ENCODE measurements at regions not wholly inside any gene's neighbourhood (a gene's known extent, or its start where the extent isn't known, plus 50 kb on each side); places are given as distances from the start of the nearest gene placed in this dataset.

- POLR2A ChIA-PET: no interaction called here
- in situ Hi-C loops (cut with MboI): no loop called here
Measured at GRCh38 chr3:21979706-21980105, 228.7 kb upstream of the ZNF385D start.

DNA sequence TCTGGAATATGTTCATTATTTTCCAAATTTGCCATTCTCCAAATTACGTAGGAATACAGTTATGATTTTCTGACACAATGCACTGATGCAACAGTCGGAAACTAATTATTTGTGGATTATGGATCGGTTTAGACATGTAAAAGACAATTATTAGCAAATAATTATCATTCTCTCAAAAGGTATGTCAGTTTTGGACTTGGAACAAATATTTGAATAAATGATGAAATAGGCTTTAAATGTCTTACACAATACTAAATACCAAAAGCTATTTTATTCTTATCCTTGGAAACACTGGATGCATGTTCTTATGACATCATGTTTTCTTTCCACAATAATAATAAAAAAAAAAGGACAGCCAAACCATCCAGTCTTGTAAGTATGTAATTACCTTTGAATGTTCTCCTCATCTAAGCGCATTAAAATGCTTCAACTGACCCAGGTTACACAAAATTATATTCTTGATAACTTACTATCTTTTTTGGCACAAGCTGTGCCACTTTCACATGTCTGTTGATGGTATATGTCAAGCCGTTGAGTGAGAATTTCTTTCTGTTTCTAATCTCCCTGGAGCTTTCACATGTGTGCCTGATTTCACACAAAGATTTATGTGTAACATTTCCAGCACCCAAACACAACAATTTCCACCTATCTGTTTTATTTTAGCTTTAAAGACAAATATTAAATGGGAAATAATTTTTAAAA lies 238.5 kb upstream of the ZNF385D start:
- CTCF ChIA-PET (ENCODE audit: low intra/inter-chr PET ratio): no interaction called here
- TF ChIP-seq LEF1 (IDR thresholded peaks at IDR 0.05): no peak
- TF ChIP-seq ZKSCAN3 (CRISPR knock-in tag; IDR thresholded peaks at IDR 0.05): no peak
- no peak for TF ChIP-seq ZSCAN32 (CRISPR knock-in tag; IDR thresholded peaks at IDR 0.05)
- no peak for TF ChIP-seq TAF9B (IDR thresholded peaks at IDR 0.05; ENCODE audit: partially characterized antibody)
- TF ChIP-seq SAFB (IDR thresholded peaks at IDR 0.05; ENCODE audit: borderline replicate concordance, low read depth, low read length): no peak
- no peak for TF ChIP-seq NELFE (IDR thresholded peaks at IDR 0.05; ENCODE audit: insufficient read depth, insufficient read length)
- TF ChIP-seq SAP30 (IDR thresholded peaks at IDR 0.05; ENCODE audit: borderline replicate concordance, insufficient read depth, low read depth, low read length, poor library complexity, severe bottlenecking): no peak
- no peak for TF ChIP-seq RBM22 (IDR thresholded peaks at IDR 0.05; ENCODE audit: low read depth, low read length, poor library complexity, severe bottlenecking)
- TF ChIP-seq CHD1 (IDR thresholded peaks at IDR 0.05; ENCODE audit: low read length): no peak
- no peak for TF ChIP-seq FUS (optimal IDR thresholded peaks at IDR 0.05; ENCODE audit: low read depth, low read length)
- TF ChIP-seq ZNF274 (IDR thresholded peaks at IDR 0.05; ENCODE audit: borderline replicate concordance, low read depth, low read length): no peak
- no peak for TF ChIP-seq CBX2 (IDR thresholded peaks at IDR 0.05; ENCODE audit: insufficient read depth, low read length, poor library complexity, severe bottlenecking)
- TF ChIP-seq HDAC2 (IDR thresholded peaks at IDR 0.05): no peak

More at GRCh38 chr3:21979706-21980105, 228.7 kb upstream of the ZNF385D start:
- ATAC-seq (no peak), DNase-seq (ENCODE audit: extremely low read depth in 1 of 4, low spot score in 3 of 4) (no peak), FAIRE-seq (no peak)
- no peak for TF ChIP-seq NFRKB (IDR thresholded peaks at IDR 0.05; ENCODE audit: low read depth)
- no peak for TF ChIP-seq SRSF1 (IDR thresholded peaks at IDR 0.05; ENCODE audit: low read depth, low read length)
- no peak for TF ChIP-seq ZNF583 (CRISPR knock-in tag; IDR thresholded peaks at IDR 0.05)
- no peak for TF ChIP-seq WHSC1 (IDR thresholded peaks at IDR 0.05; ENCODE audit: low read length)
- no peak for TF ChIP-seq CHD1 (IDR thresholded peaks at IDR 0.05; ENCODE audit: low read length)
- no peak for TF ChIP-seq TAF15 (IDR thresholded peaks at IDR 0.05; ENCODE audit: low read depth, low read length)
- TF ChIP-seq DPF2 (IDR thresholded peaks at IDR 0.05): no peak
- TF ChIP-seq SIN3A (IDR thresholded peaks at IDR 0.05; ENCODE audit: borderline replicate concordance in 2 of 2, control insufficient read depth in 1 of 2, low read depth in 2 of 2, low read length in 2 of 2): no peak
- Histone ChIP-seq H3K4me3 (no peak overlapping the region), H3K9me3 (replicated peaks; ENCODE audit: control insufficient read depth, insufficient read depth, low read depth, low read length) (no peaks in the 10 kb centered on the region), H3K9me1 (ENCODE audit: control insufficient read depth, insufficient read depth, low read length) (no peaks in the 10 kb centered on the region), H3K27ac (ENCODE audit: extremely low read depth, low read depth, low read length) (no peak overlapping the region), H3K9ac (ENCODE audit: insufficient read depth in 1 of 2, low read depth in 2 of 2, low read length in 2 of 2) (no peak overlapping the region), H3K79me2 (ENCODE audit: control insufficient read depth, insufficient read depth, low read length) (no peaks in the 10 kb centered on the region), H2AFZ (ENCODE audit: low read depth, low read length) (no peak overlapping the region), H3K4me2 (ENCODE audit: insufficient read depth, low read length) (no peak overlapping the region), H3K27me3 (ENCODE audit: control insufficient read depth in 2 of 2, insufficient read depth in 2 of 2, low read length in 2 of 2) (no peaks in the 10 kb centered on the region), H4K20me1 (replicated peaks; ENCODE audit: control insufficient read depth, insufficient read depth, low read length) (no peaks in the 10 kb centered on the region), H3K36me3 (ENCODE audit: control insufficient read depth, insufficient read depth, low read length) (no peaks in the 10 kb centered on the region), H3K4me1 (replicated peaks in 1 of 2; ENCODE audit: control insufficient read depth in 2 of 2, insufficient read depth in 2 of 2, low read length in 2 of 2) (no peaks in the 10 kb centered on the region)
- CTCF ChIA-PET (ENCODE audit: low intra/inter-chr PET ratio): no interaction called here
- WGBS (ENCODE audit: insufficient coverage, low coverage, missing lambda C conversion rate): 0% methylated on average over 1 of the region's 1 CpG
- no TSS peak for BruUV-seq (replicated peaks)
- intact Hi-C loops (cut with micrococcal nuclease): no loop called here

More for the DNA sequence above, 238.5 kb upstream of the ZNF385D start:
- DNase-seq (ENCODE audit: extremely low read depth in 1 of 4, low spot score in 3 of 4) (no peak), ATAC-seq (no peak), FAIRE-seq (no peak)
- Histone ChIP-seq H3K4me3 (no peak overlapping the region), H3K27me3 (ENCODE audit: control insufficient read depth in 2 of 2, insufficient read depth in 2 of 2, low read length in 2 of 2) (no peaks in the 10 kb centered on the region), H3K79me2 (ENCODE audit: control insufficient read depth, insufficient read depth, low read length) (no peaks in the 10 kb centered on the region), H3K9me3 (replicated peaks; ENCODE audit: control insufficient read depth, insufficient read depth, low read depth, low read length) (0 out of 2 replicates have a peak, but pooled peaks cover 2% of the 10 kb centered on the region), H3K4me1 (replicated peaks in 1 of 2; ENCODE audit: control insufficient read depth in 2 of 2, insufficient read depth in 2 of 2, low read length in 2 of 2) (no peaks in the 10 kb centered on the region), H3K4me2 (ENCODE audit: insufficient read depth, low read length) (no peak overlapping the region), H3K9me1 (ENCODE audit: control insufficient read depth, insufficient read depth, low read length) (no peaks in the 10 kb centered on the region), H3K27ac (ENCODE audit: extremely low read depth, low read depth, low read length) (no peak overlapping the region), H4K20me1 (replicated peaks; ENCODE audit: control insufficient read depth, insufficient read depth, low read length) (no peaks in the 10 kb centered on the region), H3K9ac (ENCODE audit: insufficient read depth in 1 of 2, low read depth in 2 of 2, low read length in 2 of 2) (no peak overlapping the region), H3K36me3 (ENCODE audit: control insufficient read depth, insufficient read depth, low read length) (no peaks in the 10 kb centered on the region), H2AFZ (ENCODE audit: low read depth, low read length) (no peak overlapping the region)
- intact Hi-C loops (cut with micrococcal nuclease): no loop called here
- BruUV-seq (replicated peaks): no TSS peak
- in situ Hi-C loops (cut with MboI): no loop called here
- POLR2A ChIA-PET: no interaction called here
- WGBS (ENCODE audit: insufficient coverage, low coverage, missing lambda C conversion rate): 2% methylated on average over 5 of the region's 5 CpGs
